IPS-15b (cell line): ENCODE measurements at regions not wholly inside any gene's neighbourhood (a gene's known extent, or its start where the extent isn't known, plus 50 kb on each side); places are given as distances from the start of the nearest gene placed in this dataset.

ENCODE experiments used
- H3K27me3 ChIP-seq: one replicate; pipeline ENCODE4 v1.6.1; 2013; ENCODE audit warnings: low read length; ENCODE audit not compliant: control insufficient read depth, insufficient read depth
- H3K36me3 ChIP-seq: one replicate; pipeline ENCODE4 v1.6.1; 2013; ENCODE audit warnings: low read length; ENCODE audit not compliant: control insufficient read depth, insufficient read depth
- H3K4me1 ChIP-seq: one replicate; pipeline ENCODE4 v1.6.1; 2013; ENCODE audit warnings: mild to moderate bottlenecking, low read length; ENCODE audit not compliant: control insufficient read depth, insufficient read depth
- H3K4me3 ChIP-seq: one replicate; pipeline ENCODE4 v1.5.1; 2013; ENCODE audit warnings: low read depth, low read length
- H3K9ac ChIP-seq: one replicate; pipeline ENCODE4 v1.6.1; 2013; ENCODE audit warnings: low read depth, mild to moderate bottlenecking, low read length
- H3K9me3 ChIP-seq: one replicate; pipeline ENCODE4 v1.6.1; 2013; ENCODE audit warnings: mild to moderate bottlenecking, low read length; ENCODE audit not compliant: control insufficient read depth, insufficient read depth

DNA sequence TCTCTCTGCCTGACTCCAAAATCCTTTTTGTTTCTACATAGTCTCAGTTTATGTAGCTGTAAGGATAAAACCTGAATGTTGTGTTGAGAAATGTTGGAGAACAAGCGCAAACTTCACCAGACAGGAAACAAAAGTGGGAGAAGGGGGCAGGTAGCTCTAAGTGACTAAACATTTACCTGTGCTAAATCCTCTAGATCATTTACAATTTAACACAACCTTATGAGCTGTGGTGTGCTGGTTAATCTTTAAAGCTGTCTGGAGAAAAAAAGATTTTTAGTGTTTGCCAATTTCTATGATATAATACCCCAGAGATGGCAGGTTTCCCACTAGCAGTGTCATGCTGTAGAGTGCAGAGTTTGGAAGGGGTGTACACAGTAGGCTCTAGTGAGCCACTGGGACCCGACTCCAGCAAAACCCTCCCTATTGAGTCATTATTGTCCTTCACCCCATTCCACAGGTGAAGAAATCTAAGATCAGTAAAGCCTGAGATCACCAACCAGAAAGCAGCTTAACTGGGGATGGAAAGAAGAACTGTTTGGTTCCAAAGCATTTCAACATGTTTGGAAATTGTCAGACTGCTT, 992.0 kb downstream of the DCDC2C start:
- H3K4me3 ChIP-seq = no peak overlapping the region
- no peaks in the 10 kb centered on the region for H3K36me3 ChIP-seq
- H3K27me3 ChIP-seq = no peaks in the 10 kb centered on the region
- no peaks in the 10 kb centered on the region for H3K9me3 ChIP-seq
- no peaks in the 10 kb centered on the region for H3K4me1 ChIP-seq
- no peak overlapping the region for H3K9ac ChIP-seq

DNA sequence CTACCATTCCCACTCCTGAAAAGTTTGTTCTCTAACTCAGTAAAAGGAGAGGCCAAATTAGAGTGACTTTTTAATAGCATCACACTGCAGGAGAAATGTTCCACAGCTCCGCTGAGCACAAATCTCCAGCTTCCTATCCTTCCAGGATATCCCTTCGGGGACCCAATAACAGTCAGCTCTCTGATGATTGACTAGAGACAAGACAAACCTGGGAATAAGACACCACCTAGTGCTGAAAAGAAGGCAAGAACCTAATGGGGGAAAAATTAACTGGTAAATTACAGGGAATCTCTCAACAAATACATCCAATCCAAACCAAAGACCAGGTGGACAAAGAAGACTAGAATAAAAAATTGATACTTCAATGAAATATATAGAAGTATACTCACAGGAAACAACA, 977.1 kb upstream of the SOX11 start:
- Histone ChIP-seq H3K27me3 (no peaks in the 10 kb centered on the region), H3K36me3 (no peaks in the 10 kb centered on the region), H3K9me3 (no peaks in the 10 kb centered on the region), H3K9ac (no peak overlapping the region), H3K4me1 (no peaks in the 10 kb centered on the region), H3K4me3 (no peak overlapping the region)

DNA sequence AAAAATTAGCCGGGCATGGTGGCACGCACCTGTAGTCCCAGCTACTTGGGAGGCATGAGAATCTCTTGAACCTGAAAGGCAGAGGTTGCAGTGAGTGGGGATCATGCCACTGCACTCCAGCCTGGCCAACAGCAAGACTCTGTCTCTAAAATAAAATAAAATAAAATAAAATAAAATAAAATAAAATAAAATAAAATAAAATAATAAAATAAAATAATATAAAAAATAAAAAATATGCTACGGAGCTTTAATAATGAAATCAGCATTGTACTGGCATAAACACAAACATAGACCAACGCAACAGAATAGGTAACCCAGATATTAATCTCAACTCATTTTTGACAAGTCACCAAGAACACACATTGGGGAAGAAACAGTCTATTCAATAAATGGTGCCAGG, 973.4 kb upstream of the SOX11 start:
- Histone ChIP-seq H3K4me3 (no peak overlapping the region), H3K4me1 (no peaks in the 10 kb centered on the region), H3K27me3 (no peaks in the 10 kb centered on the region), H3K9me3 (no peaks in the 10 kb centered on the region), H3K36me3 (no peaks in the 10 kb centered on the region), H3K9ac (no peak overlapping the region)

DNA sequence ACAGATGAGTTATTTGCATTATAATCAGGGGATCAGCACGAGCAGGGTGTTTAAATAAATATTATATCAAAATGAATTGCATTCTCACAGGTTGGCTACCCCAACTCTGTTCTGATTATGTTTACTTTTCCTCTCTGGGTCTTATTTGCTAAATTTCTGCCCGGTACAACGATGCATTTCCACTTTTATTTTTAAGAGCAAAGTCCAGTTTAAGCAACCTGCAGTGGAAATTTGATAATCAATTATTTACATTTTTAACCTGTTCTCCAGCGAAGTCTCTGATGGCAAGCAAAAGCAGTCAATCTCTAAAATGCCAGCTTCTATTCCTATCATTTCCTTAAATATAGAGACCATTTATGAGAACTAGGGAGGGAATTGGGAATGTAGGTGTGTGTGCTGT, 966.6 kb upstream of the SOX11 start:
- H3K9me3 ChIP-seq = no peaks in the 10 kb centered on the region
- H3K27me3 ChIP-seq = no peaks in the 10 kb centered on the region
- no peaks in the 10 kb centered on the region for H3K4me1 ChIP-seq
- H3K36me3 ChIP-seq = no peaks in the 10 kb centered on the region
- no peak overlapping the region for H3K4me3 ChIP-seq
- no peak overlapping the region for H3K9ac ChIP-seq

DNA sequence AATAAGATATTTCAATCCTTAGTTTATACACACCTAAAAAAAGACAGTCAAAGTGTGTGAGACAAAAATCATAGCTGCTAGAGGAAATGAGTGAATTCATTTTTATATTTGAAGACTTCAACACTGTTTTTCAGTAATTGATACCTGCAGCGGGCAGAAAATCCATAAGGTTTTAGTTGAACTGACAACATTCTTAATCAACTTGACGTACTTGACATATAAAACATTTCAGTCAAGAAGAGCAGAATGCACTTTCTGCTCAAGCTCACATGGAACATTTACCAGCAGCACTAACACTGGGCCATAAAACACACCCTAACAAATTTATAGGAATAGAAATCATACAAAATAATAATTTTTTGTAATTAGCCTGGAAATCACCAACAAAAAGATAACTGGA, 959.6 kb upstream of the SOX11 start:
- Histone ChIP-seq H3K4me3 (no peak overlapping the region), H3K4me1 (no peaks in the 10 kb centered on the region), H3K9me3 (no peaks in the 10 kb centered on the region), H3K9ac (no peak overlapping the region), H3K36me3 (no peaks in the 10 kb centered on the region), H3K27me3 (no peaks in the 10 kb centered on the region)

DNA sequence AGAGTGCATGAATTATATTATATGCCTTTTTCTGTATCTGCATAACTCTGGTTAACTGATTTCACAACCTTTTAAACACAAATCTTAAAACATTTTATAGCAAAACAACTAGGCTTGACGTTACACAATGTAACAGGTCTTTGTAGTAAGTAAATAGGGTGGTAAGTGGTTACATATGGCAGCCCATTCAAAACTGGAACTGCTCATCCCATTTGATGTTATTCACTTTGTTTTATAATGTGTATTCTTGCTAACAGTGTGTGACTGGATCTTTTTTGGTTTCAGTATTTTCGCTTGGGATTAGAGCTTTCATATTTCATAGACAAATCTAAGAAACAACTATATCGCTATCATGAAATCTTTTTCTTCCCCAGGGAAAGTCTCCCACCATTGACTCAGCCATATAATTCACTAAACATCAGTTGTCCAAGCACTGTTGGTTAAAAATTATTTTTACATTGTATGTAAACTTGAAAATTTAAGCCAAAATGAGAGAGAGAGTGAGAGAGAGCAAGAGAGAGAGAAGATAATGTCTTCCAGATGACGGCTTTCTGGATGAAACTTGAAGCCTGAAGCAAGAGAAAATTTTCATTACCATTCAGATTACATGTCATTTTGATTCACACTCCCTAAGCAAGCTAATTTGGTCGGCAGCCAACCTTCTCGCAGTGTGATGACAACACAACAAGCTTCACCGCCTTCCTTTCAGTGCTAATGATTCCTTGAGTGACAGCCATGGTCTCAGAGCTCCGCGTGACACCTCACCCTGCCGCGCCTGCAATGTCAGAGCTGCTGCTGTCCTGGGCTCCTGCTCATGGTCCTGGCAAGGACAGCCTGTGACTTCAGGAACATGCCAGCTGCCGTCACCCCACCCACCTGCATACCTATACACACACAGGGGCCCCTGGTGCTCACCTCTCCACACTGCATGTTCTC, 946.9 kb upstream of the SOX11 start:
- Histone ChIP-seq H3K9me3 (no peaks in the 10 kb centered on the region), H3K4me1 (no peaks in the 10 kb centered on the region), H3K9ac (no peak overlapping the region), H3K4me3 (no peak overlapping the region), H3K27me3 (no peaks in the 10 kb centered on the region), H3K36me3 (no peaks in the 10 kb centered on the region)

DNA sequence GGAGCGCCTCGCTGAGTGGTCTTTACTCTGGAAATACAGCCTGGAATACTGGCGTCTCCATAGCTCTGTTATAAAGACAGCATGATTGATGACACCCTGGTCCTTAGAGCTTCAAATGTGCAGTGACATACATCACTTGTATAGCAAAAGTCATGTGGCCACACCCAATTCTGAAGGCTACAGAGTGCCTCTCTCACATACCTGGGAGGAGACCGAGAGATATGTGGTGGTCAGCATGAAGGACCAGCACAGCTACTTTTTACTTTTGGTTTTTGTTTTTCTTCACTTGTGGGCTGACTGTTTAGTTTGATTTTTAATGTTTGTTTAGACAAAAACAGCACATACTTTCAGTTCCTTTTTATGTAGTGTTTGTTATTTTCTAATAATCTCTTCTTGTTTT, 938.5 kb upstream of the SOX11 start:
- Histone ChIP-seq H3K27me3 (no peaks in the 10 kb centered on the region), H3K9me3 (no peaks in the 10 kb centered on the region), H3K4me1 (no peaks in the 10 kb centered on the region), H3K4me3 (no peak overlapping the region), H3K36me3 (no peaks in the 10 kb centered on the region), H3K9ac (no peak overlapping the region)

DNA sequence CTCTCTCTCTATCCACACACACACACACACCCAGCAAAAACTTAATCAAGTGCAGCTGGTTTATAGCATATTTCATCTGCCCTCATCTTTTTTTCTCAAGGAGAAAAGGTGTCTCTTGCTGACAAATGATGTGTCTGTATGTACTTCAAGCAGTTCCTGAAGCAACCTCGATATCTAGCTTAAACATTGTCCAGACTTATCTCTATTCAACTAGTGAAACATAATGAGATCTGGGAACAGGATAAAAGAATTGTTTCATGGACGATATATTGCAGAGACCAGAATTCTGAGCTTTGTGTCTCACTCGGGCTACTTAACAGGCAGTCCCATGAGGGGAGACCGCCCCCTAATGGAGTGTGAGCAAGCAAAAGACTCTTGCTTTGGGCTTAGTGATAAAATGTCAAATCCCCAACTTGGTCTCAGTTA, 929.2 kb upstream of the SOX11 start:
- no peaks in the 10 kb centered on the region for H3K9me3 ChIP-seq
- no peaks in the 10 kb centered on the region for H3K4me1 ChIP-seq
- no peak overlapping the region for H3K9ac ChIP-seq
- no peak overlapping the region for H3K4me3 ChIP-seq
- H3K36me3 ChIP-seq = no peaks in the 10 kb centered on the region
- no peaks in the 10 kb centered on the region for H3K27me3 ChIP-seq

DNA sequence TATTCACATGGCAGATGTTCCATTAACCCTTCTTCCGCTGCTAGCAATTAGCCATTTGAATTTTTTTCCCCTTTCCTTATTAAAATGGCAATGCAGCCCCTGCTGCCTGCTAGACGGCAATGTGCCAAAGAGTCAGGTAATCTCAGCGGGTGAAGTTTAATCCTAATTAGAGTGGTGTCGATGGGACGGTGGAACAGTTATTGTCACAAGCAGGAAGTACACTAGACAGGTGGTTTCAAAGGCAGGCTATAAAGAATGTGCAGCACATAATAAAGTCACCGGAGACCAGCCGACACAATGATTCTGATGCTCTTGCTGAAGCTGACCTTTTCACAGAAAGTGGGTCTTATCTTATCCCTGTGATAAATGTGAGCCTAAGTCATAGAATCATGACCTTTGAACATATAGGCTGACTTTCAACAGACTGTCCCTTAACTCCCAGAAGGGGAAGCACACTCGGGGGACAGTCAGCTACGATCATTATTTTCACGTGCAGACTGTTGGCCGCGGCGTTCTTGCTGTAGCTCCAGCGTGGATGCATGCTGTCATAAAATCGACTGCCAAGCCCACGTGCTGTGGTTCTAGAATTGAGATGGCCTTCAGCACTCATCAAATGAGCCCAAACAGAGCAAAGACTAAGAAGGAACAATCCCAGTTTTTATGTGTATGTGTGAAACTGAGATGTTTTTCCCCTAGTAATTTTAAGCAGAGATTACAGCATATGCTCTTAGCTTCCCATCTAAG, 926.2 kb upstream of the SOX11 start:
- Histone ChIP-seq H3K36me3 (no peaks in the 10 kb centered on the region), H3K4me1 (no peaks in the 10 kb centered on the region), H3K27me3 (no peaks in the 10 kb centered on the region), H3K9ac (no peak overlapping the region), H3K9me3 (no peaks in the 10 kb centered on the region), H3K4me3 (no peak overlapping the region)

DNA sequence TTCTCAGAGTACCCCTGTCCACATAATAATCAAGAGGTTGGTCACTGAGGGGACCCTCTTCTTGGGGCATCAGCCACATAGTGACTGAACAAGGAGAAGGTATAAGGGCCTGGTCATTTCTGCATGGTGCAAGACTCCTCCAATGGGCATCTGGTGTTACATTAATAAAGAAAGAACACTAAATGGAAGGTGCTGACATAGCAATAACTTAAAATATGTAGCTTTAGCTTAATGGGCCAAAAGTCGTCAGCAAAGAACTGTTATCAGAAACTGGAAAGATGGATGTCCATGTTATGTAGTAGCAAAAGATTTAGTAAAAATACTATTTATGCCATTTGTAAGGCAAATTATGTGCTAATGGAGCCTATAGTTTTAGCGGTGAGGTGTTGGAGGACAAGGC, 916.5 kb upstream of the SOX11 start:
- Histone ChIP-seq H3K27me3 (no peaks in the 10 kb centered on the region), H3K4me1 (no peaks in the 10 kb centered on the region), H3K36me3 (no peaks in the 10 kb centered on the region), H3K9ac (no peak overlapping the region), H3K9me3 (no peaks in the 10 kb centered on the region), H3K4me3 (no peak overlapping the region)

DNA sequence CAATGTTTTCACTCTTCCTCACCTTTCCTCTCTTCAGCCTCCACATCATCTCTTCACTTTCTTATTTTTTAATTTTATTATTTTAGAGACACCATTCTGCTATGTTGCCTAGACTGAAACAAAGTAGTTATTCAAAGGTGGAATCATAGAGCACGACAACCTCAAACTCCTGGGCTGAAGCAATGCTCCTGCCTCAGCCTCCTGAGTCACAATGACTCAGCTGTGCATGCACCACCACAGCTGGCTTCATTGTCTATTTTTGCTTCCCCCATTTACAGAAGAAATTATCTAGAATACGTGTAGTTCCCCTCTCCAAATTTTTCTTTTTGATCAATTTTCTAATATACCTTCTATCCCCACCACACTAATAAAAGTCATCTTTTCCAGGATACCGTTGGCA, 911.5 kb upstream of the SOX11 start:
- Histone ChIP-seq H3K4me1 (no peaks in the 10 kb centered on the region), H3K36me3 (no peaks in the 10 kb centered on the region), H3K4me3 (no peak overlapping the region), H3K9me3 (no peaks in the 10 kb centered on the region), H3K27me3 (no peaks in the 10 kb centered on the region), H3K9ac (no peak overlapping the region)

DNA sequence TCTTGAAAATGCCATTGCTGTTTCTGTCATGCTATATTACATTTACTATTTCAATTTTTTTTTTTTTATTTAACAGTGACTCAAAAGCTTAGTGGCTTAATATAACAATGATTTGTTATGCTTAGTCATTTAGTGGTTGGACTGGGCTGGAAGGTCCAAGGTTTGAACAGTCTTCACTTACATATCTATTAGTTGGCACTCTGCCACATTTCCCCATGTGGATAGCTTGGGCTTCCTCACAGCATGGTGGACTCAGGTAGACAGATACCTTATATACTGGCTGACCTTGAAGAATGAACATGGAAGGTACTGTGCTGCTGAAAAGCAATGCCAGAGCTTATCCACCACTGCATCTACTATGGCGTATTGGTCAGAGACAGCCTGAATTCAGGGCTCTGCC, 909.5 kb upstream of the SOX11 start:
- Histone ChIP-seq H3K9me3 (no peaks in the 10 kb centered on the region), H3K9ac (no peak overlapping the region), H3K36me3 (no peaks in the 10 kb centered on the region), H3K4me1 (no peaks in the 10 kb centered on the region), H3K27me3 (no peaks in the 10 kb centered on the region), H3K4me3 (no peak overlapping the region)
